ENCODE measurements at regions not wholly inside any gene's neighbourhood (a gene's known extent, or its start where the extent isn't known, plus 50 kb on each side); places are given as distances from the start of the nearest gene placed in this dataset.
"Not testable (repeated sequence)": the region's sequence is repeated elsewhere in the genome, so short reads cannot be mapped to it uniquely, and the experiment has no call there.

DNA sequence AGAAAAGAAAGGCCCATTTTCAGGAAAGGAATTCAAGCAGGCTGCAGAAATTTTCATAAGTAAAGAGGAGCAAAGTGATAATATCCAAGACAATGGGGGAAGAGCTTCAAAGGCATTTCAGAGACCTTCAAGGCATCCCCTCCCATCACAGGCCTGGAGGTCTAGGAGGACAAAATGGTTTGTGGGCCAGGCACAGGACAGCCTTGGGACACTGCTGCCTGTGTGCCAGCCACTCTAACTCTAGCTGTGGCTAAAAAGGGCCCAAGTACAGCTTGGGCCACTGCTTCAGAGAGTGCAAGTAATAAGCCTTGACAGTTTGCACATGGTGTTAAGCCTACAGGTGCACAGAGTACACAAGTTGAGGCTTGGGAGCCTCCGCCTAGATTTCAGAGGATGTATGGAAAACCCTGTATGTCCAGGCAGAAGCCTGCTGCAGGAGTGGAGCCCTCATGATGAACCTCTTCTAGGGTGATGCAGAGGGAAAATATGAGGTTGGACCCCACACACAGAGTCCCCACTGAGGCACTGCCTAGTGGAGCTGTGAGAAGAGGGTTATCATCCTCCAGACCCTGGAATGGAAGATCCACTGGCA, 51.8 kb upstream of the ZSWIM5 start:
- DNase-seq, result no peak

- DNase-seq, result no peak
Observed at GRCh38 chr1:45259053-45259452, 52.6 kb upstream of the ZSWIM5 start.

- DNase-seq, result no peak
Observed at GRCh38 chr1:45260244-45260643, 53.8 kb upstream of the ZSWIM5 start.

DNA sequence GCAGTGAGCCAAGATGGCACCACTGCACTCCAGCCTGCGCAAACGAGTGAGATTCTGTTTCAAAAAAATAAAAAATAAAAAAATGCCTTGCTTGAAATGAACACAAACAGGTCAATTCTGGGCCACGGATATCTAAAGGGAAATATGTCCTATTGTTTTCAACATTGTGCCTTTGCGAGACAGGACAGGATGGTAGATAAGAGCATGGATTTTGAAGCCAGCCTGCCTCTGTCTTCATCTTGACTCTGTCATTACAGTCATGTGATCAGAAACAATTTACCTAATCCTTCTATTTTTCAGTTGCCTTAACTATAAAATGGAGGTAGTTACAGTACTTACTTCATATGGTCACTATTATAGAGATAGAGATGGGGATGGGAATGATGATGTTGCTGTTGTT, 56.7 kb upstream of the ZSWIM5 start:
- DNase-seq, result no peak

DNA sequence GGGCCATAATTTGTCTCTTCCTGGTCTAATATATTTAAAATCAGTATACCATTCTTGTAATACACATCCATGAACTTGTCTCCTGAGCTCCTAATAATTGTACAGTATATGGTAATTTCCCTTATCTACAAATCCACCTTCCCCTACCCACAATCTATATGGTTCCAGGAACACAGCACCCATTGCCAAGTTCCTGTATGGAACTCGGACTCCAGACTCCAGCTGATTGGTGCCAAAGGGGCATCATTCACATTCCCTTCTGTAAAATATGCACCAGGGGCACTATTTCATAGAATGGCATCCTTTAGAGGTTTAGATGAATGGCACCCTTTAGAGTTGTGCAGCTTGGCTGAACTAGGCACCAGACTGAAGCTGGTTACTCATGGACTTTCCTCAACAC, 58.8 kb upstream of the ZSWIM5 start:
- DNase-seq, result no peak

- DNase-seq, result peak; percentile 54
Observed at GRCh38 chr1:45266151-45266801, 59.9 kb upstream of the ZSWIM5 start.

- not testable (repeated sequence) for DNase-seq
Observed at GRCh38 chr1:45268310-45268709, 58.4 kb upstream of the HPDL start.

DNA sequence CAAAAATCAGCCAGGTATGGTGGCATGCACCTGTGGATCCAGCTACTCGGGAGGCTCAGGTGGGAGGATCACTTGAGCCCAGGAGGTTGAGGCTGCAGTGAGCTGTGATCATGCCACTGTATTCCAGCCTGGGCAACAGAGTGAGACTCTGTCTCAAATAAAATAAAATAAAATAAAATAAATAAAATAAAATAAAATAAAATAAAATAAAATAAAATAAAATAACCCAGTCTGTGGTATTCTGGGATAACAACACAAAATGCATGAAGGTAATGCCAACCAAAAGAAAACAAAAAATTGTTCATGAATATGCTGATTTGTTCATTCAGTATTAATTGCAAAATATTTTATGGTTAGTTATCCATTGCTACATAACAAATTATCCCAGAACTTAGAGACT, 54.4 kb upstream of the HPDL start:
- DNase-seq, result not testable (repeated sequence)

DNA sequence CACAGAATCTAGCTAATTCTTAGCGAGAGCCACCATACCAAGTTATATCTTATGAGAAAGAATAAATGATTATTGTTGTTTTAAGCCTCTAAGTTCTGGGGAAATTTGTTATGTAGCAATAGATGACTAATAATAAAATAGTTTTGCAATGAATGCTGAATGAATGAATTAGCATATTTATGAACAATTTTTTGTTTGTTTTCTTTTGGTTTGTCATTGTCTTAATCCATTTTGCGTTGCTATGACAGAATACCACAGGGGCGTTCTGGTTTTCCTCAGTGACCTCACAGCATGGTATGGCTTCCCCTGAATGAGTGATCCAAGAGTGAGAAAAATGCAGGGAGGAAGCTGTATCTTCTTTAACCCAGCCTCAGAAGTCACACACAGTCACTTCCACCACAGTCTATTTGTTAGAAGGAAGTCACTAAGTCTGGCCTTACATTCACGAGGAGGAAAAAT, 53.8 kb upstream of the HPDL start:
- no peak for DNase-seq

GRCh38 chr1:45275054-45275453, 51.6 kb upstream of the HPDL start:
- DNase-seq, result no peak
